ENCODE measurements at regions not wholly inside any gene's neighbourhood (a gene's known extent, or its start where the extent isn't known, plus 50 kb on each side); places are given as distances from the start of the nearest gene placed in this dataset.

DNA sequence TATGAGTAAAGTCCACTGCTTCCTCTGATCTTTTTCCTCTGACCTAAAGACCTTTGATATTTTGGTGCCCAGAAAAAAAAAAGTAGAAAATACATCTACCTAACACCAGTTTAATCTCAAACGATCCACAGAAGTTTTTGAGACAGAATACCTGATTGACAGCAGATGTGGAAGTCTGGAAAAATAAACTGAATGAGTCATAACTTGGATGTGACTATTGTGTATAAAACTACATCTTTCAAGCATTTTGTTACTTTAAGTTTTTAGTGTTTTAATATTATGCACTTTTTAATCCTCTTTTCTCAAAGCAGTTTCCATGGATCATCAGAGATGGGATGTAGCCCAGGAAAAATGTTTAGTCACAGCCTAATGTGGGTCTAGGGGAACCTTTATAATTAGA lies 216.1 kb downstream of the SLITRK1 start (continued):
- TF ChIP-seq EZH2phosphoT487 (IDR thresholded peaks at IDR 0.05; ENCODE audit: unreplicated experiment) (no peak), JUNB (IDR thresholded peaks at IDR 0.05; ENCODE audit: unreplicated experiment) (no peak), EZH2 (IDR thresholded peaks at IDR 0.05; ENCODE audit: low read depth, unreplicated experiment) (no peak)

DNA sequence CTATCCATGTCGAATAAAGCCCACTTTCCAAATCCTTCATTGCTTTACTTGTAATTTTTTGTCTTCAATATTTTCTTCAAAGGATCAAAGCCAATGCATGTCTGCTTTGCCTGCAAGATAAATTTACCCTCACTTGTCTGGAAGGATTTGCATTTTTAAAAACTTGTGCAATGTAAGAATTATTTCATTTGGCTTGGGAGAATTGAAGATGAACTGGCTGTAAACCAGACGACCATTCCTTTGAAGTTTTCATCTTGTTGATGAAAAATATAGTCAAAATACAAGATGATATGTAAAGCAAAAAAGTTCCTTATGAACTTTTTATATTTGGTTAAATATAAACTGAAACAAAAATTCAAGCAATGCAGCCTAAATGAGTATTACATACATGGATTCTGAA lies 225.0 kb downstream of the SLITRK1 start:
- no peak overlapping the region for H3K27ac ChIP-seq (ENCODE audit: low read depth)
- no peak overlapping the region for H3K4me2 ChIP-seq
- Mint-ChIP-seq H3K4me1 (no peaks in the 10 kb centered on the region), H3K27me3 (ENCODE audit: insufficient read depth, low read depth, poor library complexity) (no peaks in the 10 kb centered on the region), H3K36me3 (ENCODE audit: low read depth) (no peaks in the 10 kb centered on the region), H3K9me3 (no peaks in the 10 kb centered on the region), H3K4me3 (no peak overlapping the region), H3K27ac (no peak overlapping the region)
- no peaks in the 10 kb centered on the region for H3F3A ChIP-seq (replicated peaks; ENCODE audit: low read depth)
- TF ChIP-seq, protein P1, sequence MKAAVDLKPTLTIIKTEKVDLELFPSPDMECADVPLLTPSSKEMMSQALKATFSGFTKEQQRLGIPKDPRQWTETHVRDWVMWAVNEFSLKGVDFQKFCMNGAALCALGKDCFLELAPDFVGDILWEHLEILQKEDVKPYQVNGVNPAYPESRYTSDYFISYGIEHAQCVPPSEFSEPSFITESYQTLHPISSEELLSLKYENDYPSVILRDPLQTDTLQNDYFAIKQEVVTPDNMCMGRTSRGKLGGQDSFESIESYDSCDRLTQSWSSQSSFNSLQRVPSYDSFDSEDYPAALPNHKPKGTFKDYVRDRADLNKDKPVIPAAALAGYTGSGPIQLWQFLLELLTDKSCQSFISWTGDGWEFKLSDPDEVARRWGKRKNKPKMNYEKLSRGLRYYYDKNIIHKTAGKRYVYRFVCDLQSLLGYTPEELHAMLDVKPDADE (IDR thresholded peaks at IDR 0.05), result no peak
- TF ChIP-seq POLR2AphosphoS5 (IDR thresholded peaks at IDR 0.05; ENCODE audit: low read depth) (no peak), EZH2 (IDR thresholded peaks at IDR 0.05; ENCODE audit: low read depth, unreplicated experiment) (no peak), JUNB (IDR thresholded peaks at IDR 0.05; ENCODE audit: unreplicated experiment) (no peak), EZH2phosphoT487 (IDR thresholded peaks at IDR 0.05; ENCODE audit: unreplicated experiment) (no peak), ZNF114 (CRISPR knock-in tag; IDR thresholded peaks at IDR 0.05) (no peak), CREB1 (CRISPR knock-in tag; IDR thresholded peaks at IDR 0.05; ENCODE audit: low read depth) (no peak), NANOG (IDR thresholded peaks at IDR 0.05; ENCODE audit: borderline replicate concordance) (no peak), ZNF331 (CRISPR knock-in tag; IDR thresholded peaks at IDR 0.05; ENCODE audit: low read depth) (no peak), STAT1 (IDR thresholded peaks at IDR 0.05; ENCODE audit: unreplicated experiment) (no peak)
- TF ChIP-seq, protein P2, sequence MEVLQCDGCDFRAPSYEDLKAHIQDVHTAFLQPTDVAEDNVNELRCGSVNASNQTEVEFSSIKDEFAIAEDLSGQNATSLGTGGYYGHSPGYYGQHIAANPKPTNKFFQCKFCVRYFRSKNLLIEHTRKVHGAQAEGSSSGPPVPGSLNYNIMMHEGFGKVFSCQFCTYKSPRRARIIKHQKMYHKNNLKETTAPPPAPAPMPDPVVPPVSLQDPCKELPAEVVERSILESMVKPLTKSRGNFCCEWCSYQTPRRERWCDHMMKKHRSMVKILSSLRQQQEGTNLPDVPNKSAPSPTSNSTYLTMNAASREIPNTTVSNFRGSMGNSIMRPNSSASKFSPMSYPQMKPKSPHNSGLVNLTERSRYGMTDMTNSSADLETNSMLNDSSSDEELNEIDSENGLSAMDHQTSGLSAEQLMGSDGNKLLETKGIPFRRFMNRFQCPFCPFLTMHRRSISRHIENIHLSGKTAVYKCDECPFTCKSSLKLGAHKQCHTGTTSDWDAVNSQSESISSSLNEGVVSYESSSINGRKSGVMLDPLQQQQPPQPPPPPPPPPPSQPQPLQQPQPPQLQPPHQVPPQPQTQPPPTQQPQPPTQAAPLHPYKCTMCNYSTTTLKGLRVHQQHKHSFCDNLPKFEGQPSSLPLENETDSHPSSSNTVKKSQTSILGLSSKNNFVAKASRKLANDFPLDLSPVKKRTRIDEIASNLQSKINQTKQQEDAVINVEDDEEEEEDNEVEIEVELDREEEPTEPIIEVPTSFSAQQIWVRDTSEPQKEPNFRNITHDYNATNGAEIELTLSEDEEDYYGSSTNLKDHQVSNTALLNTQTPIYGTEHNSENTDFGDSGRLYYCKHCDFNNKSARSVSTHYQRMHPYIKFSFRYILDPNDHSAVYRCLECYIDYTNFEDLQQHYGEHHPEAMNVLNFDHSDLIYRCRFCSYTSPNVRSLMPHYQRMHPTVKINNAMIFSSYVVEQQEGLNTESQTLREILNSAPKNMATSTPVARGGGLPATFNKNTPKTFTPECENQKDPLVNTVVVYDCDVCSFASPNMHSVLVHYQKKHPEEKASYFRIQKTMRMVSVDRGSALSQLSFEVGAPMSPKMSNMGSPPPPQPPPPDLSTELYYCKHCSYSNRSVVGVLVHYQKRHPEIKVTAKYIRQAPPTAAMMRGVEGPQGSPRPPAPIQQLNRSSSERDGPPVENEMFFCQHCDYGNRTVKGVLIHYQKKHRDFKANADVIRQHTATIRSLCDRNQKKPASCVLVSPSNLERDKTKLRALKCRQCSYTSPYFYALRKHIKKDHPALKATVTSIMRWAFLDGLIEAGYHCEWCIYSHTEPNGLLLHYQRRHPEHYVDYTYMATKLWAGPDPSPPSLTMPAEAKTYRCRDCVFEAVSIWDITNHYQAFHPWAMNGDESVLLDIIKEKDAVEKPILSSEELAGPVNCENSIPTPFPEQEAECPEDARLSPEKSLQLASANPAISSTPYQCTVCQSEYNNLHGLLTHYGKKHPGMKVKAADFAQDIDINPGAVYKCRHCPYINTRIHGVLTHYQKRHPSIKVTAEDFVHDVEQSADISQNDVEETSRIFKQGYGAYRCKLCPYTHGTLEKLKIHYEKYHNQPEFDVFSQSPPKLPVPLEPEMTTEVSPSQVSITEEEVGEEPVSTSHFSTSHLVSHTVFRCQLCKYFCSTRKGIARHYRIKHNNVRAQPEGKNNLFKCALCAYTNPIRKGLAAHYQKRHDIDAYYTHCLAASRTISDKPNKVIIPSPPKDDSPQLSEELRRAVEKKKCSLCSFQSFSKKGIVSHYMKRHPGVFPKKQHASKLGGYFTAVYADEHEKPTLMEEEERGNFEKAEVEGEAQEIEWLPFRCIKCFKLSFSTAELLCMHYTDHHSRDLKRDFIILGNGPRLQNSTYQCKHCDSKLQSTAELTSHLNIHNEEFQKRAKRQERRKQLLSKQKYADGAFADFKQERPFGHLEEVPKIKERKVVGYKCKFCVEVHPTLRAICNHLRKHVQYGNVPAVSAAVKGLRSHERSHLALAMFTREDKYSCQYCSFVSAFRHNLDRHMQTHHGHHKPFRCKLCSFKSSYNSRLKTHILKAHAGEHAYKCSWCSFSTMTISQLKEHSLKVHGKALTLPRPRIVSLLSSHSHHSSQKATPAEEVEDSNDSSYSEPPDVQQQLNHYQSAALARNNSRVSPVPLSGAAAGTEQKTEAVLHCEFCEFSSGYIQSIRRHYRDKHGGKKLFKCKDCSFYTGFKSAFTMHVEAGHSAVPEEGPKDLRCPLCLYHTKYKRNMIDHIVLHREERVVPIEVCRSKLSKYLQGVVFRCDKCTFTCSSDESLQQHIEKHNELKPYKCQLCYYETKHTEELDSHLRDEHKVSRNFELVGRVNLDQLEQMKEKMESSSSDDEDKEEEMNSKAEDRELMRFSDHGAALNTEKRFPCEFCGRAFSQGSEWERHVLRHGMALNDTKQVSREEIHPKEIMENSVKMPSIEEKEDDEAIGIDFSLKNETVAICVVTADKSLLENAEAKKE (CRISPR knock-in tag; IDR thresholded peaks at IDR 0.05), result no peak
- TF ChIP-seq, protein P3, sequence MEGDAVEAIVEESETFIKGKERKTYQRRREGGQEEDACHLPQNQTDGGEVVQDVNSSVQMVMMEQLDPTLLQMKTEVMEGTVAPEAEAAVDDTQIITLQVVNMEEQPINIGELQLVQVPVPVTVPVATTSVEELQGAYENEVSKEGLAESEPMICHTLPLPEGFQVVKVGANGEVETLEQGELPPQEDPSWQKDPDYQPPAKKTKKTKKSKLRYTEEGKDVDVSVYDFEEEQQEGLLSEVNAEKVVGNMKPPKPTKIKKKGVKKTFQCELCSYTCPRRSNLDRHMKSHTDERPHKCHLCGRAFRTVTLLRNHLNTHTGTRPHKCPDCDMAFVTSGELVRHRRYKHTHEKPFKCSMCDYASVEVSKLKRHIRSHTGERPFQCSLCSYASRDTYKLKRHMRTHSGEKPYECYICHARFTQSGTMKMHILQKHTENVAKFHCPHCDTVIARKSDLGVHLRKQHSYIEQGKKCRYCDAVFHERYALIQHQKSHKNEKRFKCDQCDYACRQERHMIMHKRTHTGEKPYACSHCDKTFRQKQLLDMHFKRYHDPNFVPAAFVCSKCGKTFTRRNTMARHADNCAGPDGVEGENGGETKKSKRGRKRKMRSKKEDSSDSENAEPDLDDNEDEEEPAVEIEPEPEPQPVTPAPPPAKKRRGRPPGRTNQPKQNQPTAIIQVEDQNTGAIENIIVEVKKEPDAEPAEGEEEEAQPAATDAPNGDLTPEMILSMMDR (conservative IDR thresholded peaks at IDR 0.05; ENCODE audit: low read depth in 2 of 2), result no peak
- TF ChIP-seq, protein P4, sequence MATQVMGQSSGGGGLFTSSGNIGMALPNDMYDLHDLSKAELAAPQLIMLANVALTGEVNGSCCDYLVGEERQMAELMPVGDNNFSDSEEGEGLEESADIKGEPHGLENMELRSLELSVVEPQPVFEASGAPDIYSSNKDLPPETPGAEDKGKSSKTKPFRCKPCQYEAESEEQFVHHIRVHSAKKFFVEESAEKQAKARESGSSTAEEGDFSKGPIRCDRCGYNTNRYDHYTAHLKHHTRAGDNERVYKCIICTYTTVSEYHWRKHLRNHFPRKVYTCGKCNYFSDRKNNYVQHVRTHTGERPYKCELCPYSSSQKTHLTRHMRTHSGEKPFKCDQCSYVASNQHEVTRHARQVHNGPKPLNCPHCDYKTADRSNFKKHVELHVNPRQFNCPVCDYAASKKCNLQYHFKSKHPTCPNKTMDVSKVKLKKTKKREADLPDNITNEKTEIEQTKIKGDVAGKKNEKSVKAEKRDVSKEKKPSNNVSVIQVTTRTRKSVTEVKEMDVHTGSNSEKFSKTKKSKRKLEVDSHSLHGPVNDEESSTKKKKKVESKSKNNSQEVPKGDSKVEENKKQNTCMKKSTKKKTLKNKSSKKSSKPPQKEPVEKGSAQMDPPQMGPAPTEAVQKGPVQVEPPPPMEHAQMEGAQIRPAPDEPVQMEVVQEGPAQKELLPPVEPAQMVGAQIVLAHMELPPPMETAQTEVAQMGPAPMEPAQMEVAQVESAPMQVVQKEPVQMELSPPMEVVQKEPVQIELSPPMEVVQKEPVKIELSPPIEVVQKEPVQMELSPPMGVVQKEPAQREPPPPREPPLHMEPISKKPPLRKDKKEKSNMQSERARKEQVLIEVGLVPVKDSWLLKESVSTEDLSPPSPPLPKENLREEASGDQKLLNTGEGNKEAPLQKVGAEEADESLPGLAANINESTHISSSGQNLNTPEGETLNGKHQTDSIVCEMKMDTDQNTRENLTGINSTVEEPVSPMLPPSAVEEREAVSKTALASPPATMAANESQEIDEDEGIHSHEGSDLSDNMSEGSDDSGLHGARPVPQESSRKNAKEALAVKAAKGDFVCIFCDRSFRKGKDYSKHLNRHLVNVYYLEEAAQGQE (IDR thresholded peaks at IDR 0.05; ENCODE audit: unreplicated experiment), result no peak
- no peaks in the 10 kb centered on the region for H3K79me2 ChIP-seq (replicated peaks; ENCODE audit: insufficient read depth)
- H2AFZ ChIP-seq, result no peak overlapping the region
- DNase-seq (ENCODE audit: low spot score) (no peak), ATAC-seq (no peak)
- H3K4me3 ChIP-seq, result no peak overlapping the region
- H3K36me3 ChIP-seq (ENCODE audit: insufficient read depth), result no peaks in the 10 kb centered on the region
- no peaks in the 10 kb centered on the region for H3K4me1 ChIP-seq (ENCODE audit: insufficient read depth)
- H3K9me2 ChIP-seq (ENCODE audit: insufficient read depth), result no peaks in the 10 kb centered on the region
- no peaks in the 10 kb centered on the region for H3K27me3 ChIP-seq (ENCODE audit: insufficient read depth)
- no peaks in the 10 kb centered on the region for H4K20me1 ChIP-seq (replicated peaks; ENCODE audit: insufficient read depth)
